ENCODE measurements at regions not wholly inside any gene's neighbourhood (a gene's known extent, or its start where the extent isn't known, plus 50 kb on each side); places are given as distances from the start of the nearest gene placed in this dataset.

DNA sequence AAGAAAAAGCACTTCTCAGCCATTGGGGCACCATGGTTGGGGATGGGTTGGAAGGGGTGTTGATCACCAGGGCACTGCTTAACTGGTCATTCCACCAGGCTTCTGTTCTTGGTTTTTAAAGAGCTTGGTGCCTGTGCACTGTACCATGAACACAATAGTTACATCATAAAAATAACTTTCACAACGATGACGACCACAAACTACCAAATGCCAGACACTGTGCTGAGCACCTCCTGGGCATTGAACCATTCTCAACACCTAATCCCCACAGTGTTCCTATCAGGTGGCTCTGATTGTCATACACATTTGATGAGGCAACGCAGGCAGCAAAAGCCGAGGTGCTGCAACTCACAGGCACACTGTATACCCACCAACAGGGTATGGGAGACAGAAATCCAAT, 208.0 kb downstream of the FOXL1 start:
- DNase-seq (ENCODE audit: low spot score): no peak
- Histone ChIP-seq H3K27ac (no peak overlapping the region), H3K4me3 (no peak overlapping the region)
- TF ChIP-seq, protein P1, sequence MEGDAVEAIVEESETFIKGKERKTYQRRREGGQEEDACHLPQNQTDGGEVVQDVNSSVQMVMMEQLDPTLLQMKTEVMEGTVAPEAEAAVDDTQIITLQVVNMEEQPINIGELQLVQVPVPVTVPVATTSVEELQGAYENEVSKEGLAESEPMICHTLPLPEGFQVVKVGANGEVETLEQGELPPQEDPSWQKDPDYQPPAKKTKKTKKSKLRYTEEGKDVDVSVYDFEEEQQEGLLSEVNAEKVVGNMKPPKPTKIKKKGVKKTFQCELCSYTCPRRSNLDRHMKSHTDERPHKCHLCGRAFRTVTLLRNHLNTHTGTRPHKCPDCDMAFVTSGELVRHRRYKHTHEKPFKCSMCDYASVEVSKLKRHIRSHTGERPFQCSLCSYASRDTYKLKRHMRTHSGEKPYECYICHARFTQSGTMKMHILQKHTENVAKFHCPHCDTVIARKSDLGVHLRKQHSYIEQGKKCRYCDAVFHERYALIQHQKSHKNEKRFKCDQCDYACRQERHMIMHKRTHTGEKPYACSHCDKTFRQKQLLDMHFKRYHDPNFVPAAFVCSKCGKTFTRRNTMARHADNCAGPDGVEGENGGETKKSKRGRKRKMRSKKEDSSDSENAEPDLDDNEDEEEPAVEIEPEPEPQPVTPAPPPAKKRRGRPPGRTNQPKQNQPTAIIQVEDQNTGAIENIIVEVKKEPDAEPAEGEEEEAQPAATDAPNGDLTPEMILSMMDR (IDR thresholded peaks at IDR 0.05): no peak

DNA sequence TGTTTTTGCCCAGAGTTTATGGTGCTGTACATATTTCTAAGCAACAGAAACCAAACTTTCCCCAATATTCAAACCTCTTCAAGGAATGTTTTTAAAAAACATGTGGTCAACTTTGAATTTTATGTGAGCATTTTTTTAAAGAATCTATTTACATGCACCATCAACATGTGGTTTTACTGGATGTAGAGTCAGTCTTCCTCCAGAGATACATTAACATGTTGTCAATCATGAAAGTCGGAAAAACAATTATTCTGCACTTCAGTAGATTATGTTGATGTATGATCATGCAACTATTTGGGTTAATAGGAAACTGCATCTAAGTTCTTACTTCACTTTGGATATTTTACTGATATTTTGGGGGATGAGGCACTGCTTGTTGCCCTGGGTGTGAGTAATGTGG, 208.6 kb downstream of the FOXL1 start:
- DNase-seq (ENCODE audit: low spot score): no peak
- no peak overlapping the region for H3K4me3 ChIP-seq
- H3K27ac ChIP-seq: no peak overlapping the region
- TF ChIP-seq, protein P1 (IDR thresholded peaks at IDR 0.05): no peak

DNA sequence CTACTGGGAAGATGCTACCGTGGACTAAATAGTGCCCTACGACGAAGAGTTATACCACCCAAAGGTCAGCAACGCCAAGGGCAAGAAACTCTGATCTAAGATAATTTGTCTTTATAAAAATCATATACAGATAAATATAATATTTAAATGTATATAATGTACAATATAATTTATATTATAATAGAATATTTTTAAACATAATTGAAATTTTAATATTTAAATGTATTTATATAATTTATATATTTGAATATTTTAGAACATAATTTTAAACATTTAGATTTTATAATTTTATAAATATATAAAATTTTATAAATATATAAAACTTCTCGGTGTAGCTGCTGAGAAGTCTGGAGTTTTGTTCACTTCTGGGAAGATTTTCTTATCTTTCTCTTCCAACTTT, 209.2 kb downstream of the FOXL1 start:
- Histone ChIP-seq H3K4me3 (no peak overlapping the region), H3K27ac (no peak overlapping the region)
- TF ChIP-seq, protein P1 (IDR thresholded peaks at IDR 0.05): no peak
- DNase-seq (ENCODE audit: low spot score): no peak

DNA sequence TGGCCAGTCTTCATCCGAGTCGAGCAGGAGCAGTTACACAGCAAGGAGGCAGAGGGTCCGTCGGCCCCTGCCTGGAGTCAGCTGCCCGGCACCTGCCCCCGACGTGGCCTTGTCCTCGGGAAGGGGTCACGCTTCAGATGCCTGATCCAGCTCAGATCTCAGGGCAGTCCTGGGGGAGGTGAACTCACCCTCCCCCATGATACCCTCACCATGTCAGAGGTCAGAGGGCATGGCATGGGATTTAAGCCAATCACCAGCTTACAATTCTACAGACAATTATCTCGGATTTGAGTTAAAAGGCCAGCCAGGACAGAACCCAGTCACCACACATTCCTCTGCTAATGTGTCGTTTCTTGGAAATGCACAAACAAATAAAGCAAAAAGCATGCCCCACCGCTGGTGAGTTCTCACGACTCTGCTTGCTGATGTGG, 211.3 kb downstream of the FOXL1 start:
- DNase-seq (ENCODE audit: low spot score): no peak
- H3K27ac ChIP-seq: no peak overlapping the region
- TF ChIP-seq, protein P1 (IDR thresholded peaks at IDR 0.05): no peak
- no peak overlapping the region for H3K4me3 ChIP-seq

- DNase-seq (ENCODE audit: low spot score): no peak
- TF ChIP-seq, protein P1 (IDR thresholded peaks at IDR 0.05): no peak
- no peak overlapping the region for H3K27ac ChIP-seq
- H3K4me3 ChIP-seq: no peak overlapping the region
These were observed 213.1 kb downstream of the FOXL1 start for GRCh38 chr16:86791287-86792035.

- no peak overlapping the region for H3K27ac ChIP-seq
- TF ChIP-seq, protein P1 (IDR thresholded peaks at IDR 0.05): no peak
- no peak for DNase-seq (ENCODE audit: low spot score)
These were observed 216.0 kb downstream of the FOXL1 start for GRCh38 chr16:86794216-86794864.

GRCh38 chr16:86797700-86798099, 219.4 kb downstream of the FOXL1 start:
- no peak overlapping the region for H3K27ac ChIP-seq
- H3K4me3 ChIP-seq: no peak overlapping the region
- DNase-seq (ENCODE audit: low spot score): no peak
- TF ChIP-seq, protein P1 (IDR thresholded peaks at IDR 0.05): no peak

More at GRCh38 chr16:86794216-86794864, 216.0 kb downstream of the FOXL1 start:
- H3K4me3 ChIP-seq: no peak overlapping the region

All from coronary artery (tissue), 2 donors.